GM13976 (cell line): ENCODE measurements at regions not wholly inside any gene's neighbourhood (a gene's known extent, or its start where the extent isn't known, plus 50 kb on each side); places are given as distances from the start of the nearest gene placed in this dataset.

ENCODE experiments used
- DNase-seq: peaks from one replicate; pipeline ENCODE4 v3.0.0; 2012; ENCODE audit warnings: low spot score
- CTCF ChIP-seq: IDR thresholded peaks from 2 replicates; pipeline ENCODE4 v1.5.1; 2012; ENCODE audit warnings: borderline replicate concordance, mild to moderate bottlenecking; ENCODE audit not compliant: insufficient read depth; ENCODE audit errors: extremely low read depth, missing control alignments, control extremely low read depth
- in situ Hi-C: fragments of 300-500 bp; cut with MboI; formaldehyde crosslinking; loops from one replicate; pipeline ENCODE4 v1.12.0; 2022; ENCODE audit warnings: low sequenced_read_pairs, mixed read lengths, inconsistent platforms; ENCODE audit not compliant: unreplicated experiment

DNA sequence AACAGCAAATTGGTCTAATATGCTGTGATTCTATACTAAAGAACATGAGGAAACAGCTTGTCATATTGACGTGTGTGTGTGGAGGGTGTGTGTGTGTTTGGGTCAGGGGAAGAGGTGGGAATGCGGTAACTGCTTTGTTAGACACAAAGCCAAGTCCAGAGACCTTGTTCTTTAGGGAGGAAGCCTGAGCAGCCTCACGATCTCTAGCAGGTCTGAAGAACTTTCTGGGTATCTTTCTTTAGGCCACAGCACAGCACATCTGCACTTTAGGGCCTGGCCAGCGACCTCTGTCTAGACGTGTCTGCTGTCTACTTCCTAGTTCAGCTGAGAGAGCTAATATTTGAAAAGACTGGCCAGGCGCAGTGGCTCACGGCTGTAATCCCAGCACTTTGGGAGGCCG lies 220.0 kb upstream of the TPRG1 start:
- no peak for DNase-seq
- in situ Hi-C loops: loop anchor here (5.0 kb wide), 1 partner anchor 1209 kb away; no protein-coding TSS in a partner anchor

DNA sequence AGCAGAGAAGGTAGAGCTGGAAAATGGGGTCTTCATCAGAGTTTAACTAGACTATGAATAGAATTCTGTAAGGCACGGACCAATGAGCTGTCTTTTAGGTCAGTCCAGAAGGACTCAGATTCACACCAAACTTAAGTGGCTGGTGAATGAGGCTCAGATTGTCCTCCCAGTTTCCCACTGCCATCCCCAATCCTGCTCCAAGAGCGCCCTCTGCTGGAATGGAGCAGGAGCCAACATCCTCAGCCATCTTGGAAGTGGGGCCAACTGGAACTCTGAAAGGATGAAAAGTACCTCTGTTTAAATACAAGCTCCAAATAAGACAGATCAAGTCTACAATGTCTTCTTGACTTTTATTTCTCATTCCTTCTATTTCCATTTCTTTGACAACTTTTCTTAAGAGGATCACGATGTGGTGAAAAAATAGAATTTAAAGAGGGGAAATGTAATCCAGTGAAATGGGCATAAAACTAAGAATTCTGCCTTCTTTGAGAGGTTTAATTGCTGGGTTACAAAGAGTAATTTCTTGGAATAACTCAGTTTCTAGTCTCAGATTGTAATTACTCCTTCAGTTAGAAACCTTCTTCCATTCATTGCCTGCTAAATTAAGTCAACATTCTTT lies 217.1 kb upstream of the TPRG1 start:
- DNase-seq: peak; percentile 64
- in situ Hi-C loops: loop anchor here (5.0 kb wide), 1 partner anchor 1212 kb away; no protein-coding TSS in a partner anchor
- TF ChIP-seq CTCF: peak; percentile 86

More for the DNA sequence above, 220.0 kb upstream of the TPRG1 start:
- no peak for TF ChIP-seq CTCF

- in situ Hi-C loops: no loop called here
- no peak for DNase-seq
- TF ChIP-seq CTCF: no peak
Observed at GRCh38 chr3:188955919-188956318, 215.9 kb upstream of the TPRG1 start.

DNA sequence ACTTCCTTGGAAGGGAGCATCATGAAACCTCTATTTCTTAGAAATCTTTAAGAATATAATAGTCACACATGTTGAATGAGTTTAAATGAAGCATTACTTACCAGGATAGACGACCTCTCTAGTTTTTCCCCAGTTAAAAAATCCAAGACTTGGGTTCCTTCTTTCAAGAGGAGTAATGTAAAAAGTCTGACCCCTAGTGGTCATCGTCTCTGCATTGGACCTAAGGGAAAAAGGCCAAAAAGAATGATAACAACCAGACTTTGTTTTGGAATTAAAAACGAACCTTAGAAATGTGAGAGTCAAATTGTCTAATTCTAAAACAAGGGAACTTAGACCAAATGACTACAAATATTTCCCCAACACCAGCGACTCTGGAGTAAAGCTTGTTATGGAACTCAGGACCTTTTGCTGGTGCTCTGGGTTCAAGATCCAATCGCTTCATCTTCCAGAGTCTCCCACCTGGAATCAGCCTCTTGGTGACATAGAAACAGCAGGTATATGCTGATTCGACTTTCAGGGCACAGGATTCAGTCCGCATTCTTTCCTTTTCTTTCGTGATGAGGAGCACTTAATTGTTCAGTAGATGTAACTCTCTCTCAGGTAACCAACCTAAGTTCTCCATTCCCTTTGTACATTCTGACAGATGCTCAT lies 214.8 kb upstream of the TPRG1 start:
- DNase-seq: no peak
- in situ Hi-C loops: no loop called here
- peak; percentile 44 for TF ChIP-seq CTCF

- in situ Hi-C loops: no loop called here
- TF ChIP-seq CTCF: no peak
- no peak for DNase-seq
Observed at GRCh38 chr3:188959013-188959412, 212.8 kb upstream of the TPRG1 start.

DNA sequence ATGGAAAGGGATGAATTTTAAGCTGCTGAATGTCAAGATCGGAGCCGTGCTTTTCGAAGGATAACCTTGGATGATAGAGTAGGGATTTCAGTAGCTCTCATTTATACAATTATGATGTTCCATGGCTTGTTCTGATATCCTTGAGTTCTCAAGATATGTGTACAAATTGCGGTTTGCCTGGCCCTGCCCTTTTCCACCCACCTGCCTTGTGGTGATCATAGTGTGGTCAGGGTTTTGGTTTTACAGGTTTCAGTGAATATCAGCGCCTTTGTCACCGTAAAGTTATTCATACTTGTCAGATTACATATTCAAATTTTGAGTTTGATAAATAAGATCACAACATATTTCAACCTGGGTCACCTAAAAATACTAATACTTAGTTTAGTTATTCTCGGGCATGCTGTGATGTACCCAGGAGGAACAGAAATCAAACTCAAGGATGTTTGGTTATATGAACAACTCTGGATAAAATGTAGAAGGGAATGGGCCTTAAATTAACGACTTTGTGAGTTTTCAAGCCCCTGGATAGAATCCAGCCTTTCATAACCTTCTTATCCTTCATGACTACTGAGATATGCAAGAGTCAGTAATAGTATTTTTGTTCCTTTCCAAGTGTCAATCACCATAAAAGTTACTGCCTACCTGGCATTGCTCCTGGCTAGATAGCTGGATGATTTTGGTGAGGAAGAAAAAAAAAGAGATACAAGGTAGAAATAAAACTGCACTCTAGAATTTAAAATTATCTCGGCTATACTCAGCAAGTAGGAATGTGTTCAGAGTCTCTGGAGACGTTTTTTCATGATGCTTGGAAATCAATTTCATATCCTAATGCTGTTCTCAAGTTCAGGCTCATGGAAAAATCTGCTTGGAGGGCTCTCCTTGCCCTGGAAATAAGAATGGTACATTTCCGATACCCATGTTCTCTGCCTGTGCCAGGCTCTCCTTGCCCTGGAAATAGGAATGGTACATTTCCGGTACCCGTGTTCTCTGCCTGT lies 209.2 kb upstream of the TPRG1 start:
- no peak for DNase-seq
- no peak for TF ChIP-seq CTCF
- in situ Hi-C loops: no loop called here
